ENCODE measurements at regions not wholly inside any gene's neighbourhood (a gene's known extent, or its start where the extent isn't known, plus 50 kb on each side); places are given as distances from the start of the nearest gene placed in this dataset.

GRCh38 chr4:155038459-155038858 is 170.0 kb upstream of the NPY2R start:
- TF ChIP-seq EZH2phosphoT487 (IDR thresholded peaks at IDR 0.05; ENCODE audit: low read depth), result no peak
- TF ChIP-seq, protein P1, sequence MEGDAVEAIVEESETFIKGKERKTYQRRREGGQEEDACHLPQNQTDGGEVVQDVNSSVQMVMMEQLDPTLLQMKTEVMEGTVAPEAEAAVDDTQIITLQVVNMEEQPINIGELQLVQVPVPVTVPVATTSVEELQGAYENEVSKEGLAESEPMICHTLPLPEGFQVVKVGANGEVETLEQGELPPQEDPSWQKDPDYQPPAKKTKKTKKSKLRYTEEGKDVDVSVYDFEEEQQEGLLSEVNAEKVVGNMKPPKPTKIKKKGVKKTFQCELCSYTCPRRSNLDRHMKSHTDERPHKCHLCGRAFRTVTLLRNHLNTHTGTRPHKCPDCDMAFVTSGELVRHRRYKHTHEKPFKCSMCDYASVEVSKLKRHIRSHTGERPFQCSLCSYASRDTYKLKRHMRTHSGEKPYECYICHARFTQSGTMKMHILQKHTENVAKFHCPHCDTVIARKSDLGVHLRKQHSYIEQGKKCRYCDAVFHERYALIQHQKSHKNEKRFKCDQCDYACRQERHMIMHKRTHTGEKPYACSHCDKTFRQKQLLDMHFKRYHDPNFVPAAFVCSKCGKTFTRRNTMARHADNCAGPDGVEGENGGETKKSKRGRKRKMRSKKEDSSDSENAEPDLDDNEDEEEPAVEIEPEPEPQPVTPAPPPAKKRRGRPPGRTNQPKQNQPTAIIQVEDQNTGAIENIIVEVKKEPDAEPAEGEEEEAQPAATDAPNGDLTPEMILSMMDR (IDR thresholded peaks at IDR 0.05; ENCODE audit: low read depth, low read length), result no peak
